RPMI7951 (cell line): ENCODE measurements at regions not wholly inside any gene's neighbourhood (a gene's known extent, or its start where the extent isn't known, plus 50 kb on each side); places are given as distances from the start of the nearest gene placed in this dataset.
A peak's percentile ranks its signal among the peaks of the same experiment; 100 is the strongest.

Experiments used
- DNase-seq: peaks from one replicate; pipeline ENCODE4 v3.0.0-alpha.2; 2012; ENCODE audit warnings: low read depth

DNA sequence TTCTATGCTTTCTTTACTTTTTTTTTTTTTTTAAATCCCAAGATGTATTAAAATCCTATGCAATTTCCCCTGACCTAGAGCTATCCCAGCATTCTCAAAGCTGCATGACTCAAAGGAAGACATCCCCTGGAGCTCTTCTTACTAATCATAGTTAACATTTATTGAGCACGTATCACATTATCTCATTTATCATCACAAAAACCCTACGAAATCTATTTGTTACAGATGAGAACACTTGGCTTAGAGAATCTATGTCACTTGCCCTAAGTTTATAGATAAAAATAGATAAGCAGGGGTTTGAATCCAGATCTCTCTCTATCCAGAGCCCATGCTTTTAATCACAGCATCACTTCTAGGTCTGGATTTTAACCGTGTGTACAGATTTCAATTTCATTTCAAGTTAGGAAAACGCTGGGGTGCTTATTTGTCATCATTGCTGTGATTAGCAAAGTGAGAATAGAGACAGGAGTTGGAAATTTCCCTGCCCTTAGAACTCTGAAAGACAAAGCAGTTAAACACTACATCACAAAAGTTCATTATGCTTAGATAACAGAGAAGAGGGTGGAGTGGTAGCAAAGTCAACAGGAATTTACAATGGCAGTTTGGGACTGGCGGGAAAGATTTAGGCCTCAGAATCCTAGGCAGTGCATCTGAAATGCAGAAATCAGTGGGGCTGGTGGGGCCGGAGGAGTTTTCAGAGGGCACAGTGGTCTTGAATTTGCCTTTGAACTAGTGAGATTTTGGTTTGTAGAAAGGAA is 177.7 kb upstream of the FRMD6 start:
- DNase-seq = peak; percentile 78

DNA sequence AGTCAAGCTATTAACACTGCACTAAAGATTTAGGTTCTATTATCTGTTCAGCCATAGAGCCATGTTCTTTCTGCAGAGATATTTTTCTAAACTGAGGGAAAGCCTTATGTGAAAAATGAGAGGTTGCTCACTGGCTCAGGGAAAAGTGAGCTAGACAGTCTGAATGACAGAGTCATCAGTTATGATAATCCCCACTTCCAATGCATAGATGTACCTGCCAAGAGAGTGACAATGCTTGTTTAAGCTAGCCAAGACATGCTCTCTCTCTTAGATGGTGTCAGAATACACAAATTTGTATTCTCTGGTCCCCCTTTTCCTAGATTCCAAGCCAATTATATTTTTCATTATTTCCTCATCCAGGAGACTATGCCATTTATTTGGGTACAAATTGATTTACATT is 176.9 kb upstream of the FRMD6 start:
- no peak for DNase-seq

DNA sequence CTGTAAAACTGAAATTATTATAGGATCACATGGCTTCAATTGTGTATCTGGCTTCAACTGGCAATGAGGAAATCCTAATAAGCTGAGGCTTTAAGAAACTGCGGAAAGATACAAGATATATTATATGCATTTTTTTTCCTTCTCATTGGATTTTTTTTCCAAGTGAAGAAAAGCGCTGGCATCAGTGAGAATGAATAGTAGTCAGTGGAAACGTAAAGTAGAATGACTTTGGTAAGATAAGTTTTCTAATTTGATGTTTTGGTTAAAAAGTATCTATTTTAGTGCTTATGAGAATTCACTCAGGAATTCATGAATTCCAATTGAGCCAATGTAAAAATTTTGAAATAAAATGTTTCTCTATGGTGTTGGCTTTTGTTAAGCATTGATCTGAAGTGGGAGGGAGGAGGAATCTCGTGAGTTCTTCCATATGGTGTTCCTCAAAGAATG is 173.5 kb upstream of the FRMD6 start:
- DNase-seq = no peak

DNA sequence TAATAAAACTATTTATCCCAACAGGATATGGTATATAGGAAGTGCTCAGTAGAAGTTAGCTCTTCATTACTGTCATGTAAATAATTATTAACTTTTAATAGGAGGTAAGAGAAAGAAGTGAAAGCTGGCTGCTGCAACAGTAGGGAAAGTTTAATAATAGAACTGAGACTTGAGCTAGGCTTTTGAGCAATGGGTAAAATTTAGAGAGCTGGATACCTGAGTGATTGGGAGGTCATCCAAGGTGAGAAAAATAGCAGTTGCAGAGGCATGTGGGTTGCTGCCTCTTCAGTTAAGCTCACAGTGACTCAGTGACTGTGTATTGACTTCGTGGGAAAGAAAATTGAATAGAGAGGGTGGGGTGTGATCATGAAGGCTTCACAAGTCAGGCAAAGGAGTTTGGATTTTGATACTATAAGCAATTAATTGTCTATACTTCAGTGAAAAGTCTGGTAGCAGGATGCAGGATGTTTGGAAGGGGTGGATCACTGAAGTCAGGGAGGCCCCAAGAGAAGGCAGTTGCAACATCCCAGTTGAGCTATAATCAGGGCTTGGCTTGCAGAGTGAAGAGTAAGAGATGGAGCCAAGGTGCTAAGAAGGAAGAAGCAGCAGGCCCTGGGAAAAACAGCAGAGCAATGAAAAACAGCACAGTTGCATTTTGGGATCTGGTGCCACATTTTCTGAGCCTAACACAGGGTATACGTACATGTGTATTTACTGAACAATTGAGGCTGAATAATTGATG is 172.0 kb upstream of the FRMD6 start:
- DNase-seq = no peak

DNA sequence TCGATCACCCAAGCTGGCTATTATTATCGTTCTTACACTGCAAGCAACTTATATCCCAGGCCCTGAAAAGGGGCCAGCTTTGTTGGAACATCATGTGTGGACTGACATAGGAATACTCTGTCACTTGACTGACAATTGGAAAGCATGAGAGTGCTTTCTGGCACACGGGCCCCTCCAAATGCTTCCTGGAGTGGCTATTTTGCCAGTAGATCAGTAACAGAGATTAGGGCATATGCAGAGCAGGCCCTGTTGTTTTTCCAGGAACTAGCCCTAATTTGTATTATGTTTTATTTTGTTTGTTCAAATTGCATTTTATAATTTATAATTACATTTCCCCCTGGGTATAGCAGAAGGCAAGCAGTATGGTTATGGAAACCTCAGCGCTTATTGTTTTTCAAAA is 170.1 kb upstream of the FRMD6 start:
- DNase-seq = no peak

DNA sequence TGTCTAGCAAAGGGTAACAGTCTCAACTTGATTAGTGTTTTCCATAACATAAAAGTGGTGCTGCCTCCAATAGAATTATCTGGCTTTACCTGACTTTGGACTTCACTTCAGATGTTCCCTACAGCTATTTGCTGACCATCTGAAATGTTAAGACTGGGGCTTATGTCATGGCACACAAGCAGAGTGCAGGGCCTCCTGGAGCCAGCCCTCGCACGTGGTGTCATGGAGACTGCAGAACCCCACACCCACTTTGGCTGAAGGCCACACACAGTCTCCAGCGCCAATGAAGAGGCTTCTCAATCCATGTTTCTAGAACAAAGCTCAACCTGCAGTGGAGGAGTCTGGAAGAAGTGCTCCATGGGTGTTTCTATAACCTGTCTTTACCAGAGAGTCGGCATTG is 169.6 kb upstream of the FRMD6 start:
- no peak for DNase-seq

DNA sequence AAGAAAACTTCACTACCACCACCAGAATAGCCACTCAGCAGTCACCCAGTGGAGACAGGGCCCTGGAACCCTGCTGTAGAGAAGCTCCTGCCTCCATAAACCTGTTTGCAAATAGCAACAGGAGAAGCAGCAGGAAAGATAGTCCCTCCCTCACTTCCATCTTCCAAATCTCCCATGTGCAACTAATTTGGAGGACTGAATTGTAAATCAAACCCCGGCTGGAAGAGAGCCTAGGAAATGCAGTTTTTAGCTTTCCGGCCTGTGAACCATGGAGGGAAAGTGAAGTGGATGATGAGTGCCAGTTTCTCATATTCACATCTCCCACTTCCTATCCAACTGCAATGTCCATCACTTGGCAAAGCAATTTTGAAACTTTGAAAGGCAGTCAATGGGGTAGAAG is 167.2 kb upstream of the FRMD6 start:
- DNase-seq = no peak

DNA sequence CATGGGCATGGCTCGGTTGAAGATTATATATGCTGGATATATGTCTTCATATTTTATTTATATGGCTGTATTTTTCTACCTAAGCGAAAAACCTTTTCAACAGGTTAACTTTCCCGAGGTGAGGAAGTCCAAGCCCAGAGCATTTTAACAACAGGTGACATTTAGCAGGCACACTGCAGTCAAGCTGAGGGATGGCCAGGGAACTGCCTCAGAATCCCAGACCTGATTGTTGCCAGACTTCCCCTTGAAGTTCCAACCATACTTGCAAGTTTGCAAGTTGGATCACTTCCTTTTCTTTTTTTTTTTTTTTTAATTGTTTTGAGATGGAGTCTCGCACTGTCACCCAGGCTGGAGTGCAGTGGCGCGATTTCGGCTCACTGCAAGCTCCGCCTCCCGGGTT is 166.0 kb upstream of the FRMD6 start:
- no peak for DNase-seq

DNA sequence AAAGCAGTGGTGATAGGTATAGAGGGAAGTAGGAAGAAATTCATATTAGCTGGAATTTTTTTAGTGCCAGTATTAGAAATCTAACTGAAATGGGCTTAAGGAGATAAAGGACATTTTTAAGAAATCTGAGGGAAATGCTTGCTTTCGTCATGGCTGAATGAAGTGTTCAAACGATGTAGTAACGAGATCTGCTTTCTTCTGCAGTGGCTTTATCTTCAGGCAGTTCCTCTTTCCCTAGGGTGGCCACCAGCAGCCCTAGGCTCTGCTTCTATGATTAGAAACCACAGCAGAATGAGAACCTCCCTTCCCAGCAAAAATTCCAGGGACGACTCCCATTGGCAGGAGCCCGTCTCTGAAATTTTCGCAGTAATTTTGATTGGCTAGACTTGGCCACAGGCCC is 163.9 kb upstream of the FRMD6 start:
- no peak for DNase-seq

DNA sequence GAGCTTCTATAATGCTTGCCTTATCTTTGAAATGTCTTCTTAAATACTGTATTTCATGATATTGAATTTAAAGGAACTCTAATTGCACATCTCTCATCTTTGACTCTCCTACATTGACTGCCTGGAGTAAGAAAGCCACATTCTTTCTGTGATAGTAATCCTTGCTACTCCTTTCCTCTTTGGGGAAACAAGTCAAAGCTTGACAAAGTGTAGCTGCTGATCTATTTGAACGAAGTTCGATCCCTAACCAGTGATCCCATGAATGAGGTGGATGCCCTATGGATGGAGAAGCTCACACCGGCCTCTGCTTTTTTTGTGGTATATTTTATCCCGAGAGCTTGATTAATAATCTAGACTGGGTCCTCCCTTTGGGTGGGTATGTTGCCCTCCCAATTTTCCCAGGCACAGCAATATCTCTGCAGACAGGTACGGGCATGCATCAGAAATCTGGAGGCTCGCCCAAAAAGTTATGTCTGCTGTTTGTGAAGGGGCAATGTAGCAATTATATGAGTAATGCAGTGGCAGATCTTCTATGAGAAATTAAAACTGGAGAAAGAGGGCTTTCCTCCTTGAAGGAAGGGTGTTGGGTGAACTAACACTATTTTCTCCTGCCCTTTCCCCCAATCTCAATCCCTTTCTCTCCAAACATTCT is 163.0 kb upstream of the FRMD6 start:
- no peak for DNase-seq

DNA sequence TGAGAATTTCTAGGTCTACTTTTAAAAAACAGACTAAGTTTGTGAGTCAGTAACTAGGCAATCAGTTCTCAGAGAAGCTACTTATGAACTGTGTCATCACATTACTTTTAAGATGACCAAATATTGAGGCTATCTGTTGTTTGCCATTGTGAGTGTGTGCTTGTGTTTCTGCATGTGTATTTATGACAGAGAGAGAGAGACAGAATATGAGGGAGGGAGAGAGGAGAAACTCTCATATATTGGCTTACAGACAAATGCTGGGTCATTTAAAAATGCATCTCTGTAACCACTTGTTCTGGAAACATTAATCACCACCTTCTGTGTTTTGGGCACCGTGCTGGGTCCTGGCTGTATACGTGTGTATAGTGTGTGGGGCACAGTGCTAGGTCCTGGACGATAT is 161.5 kb upstream of the FRMD6 start:
- no peak for DNase-seq

DNA sequence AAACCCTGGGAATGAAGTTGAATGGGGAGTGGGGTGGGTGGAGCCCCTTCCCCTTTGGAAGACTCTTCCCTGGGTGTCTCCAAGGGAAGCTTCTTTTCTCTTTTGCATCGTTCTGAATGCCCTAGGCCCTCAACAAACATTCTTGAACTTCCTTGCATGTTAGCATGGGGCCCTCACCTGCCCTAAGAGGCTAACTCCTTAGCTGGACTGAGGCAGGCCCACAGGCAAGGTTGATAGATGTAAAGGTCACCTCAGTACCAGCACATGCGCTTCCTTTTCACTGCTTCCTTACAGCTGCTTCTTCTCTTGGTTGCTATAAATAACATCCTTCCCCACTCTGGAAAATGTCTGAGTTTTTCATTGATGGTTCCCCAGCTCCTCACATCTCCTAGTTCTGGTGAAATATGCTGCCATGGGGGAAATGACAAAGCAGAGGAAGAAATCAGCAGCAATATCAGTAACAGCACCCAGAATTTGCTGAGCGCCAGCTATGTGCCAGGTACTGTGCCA is 160.6 kb upstream of the FRMD6 start:
- no peak for DNase-seq

DNA sequence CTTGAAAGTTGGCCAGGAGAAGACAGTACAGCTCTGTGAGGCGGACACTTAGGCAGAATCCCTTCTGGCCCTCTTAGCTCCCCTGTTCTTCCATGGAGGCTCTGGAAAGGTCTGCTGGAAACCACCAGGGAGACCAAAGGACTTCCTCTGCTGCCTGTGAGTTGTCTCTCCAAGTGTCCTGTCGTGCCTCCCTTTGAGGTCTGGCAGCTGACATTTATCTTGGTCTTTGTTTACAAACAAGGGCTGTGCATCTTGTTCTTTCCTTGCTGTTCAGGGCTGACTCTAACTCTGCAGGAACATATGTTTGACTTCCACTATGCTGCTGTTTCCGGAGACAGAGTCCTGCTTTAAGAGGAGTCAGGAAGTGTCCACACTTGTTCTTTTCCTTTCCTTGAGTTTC is 159.9 kb upstream of the FRMD6 start:
- DNase-seq = no peak

DNA sequence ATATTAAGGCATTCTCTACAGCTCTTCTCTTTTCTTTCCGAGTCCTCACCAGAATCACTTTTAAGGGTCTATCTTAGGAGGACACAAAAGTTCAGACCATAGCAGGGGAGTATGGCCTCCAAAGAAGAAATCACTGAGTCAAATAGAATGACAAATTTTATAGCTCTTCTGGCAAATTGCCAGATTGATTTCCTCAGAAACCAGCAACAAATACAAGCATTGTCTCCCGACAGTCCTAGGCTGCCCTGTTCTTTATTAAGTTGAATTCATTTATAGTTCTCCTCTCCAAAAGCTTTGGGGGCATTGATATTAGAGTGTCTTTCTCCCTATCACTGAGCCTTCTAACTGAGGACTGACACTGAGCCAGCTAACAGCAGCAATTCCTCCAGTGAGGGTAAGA is 156.4 kb upstream of the FRMD6 start:
- DNase-seq = no peak

DNA sequence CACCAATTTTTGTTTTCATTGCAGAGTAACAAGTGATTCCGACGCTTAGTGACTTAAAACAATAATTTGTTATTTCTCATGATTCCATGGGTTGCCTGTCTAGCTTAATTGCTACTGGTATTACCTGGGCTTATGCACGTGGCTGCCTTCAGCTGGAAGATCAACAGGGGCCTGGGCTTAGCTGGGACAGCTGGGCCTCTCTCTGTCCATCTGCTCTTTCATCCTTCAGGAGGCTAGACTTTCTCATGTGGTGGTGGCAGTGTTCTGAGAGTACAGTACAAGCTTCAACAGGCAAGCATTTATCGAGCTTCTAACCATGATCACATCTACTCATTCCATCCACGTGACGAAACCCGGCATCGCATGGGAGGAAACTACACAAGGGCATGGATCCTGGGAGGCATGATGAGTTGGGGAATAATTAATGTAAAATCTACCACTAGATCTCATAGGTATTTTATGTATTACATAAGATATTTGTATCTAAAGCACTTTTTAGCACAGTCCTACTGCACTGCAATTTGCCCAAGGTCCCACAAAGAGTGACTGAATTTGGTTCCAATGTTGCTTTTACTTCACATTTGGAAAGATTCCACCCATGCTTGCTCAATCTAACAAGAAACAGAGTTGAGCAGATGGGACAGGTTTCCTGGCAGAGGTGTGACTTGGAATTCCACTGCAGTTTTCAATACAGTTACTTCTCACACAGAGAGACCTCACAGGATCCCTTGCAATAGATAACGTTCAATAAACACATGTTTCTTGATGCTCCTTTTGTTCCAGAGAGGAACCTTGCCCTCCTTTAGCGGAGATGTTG is 153.1 kb upstream of the FRMD6 start:
- DNase-seq = no peak

DNA sequence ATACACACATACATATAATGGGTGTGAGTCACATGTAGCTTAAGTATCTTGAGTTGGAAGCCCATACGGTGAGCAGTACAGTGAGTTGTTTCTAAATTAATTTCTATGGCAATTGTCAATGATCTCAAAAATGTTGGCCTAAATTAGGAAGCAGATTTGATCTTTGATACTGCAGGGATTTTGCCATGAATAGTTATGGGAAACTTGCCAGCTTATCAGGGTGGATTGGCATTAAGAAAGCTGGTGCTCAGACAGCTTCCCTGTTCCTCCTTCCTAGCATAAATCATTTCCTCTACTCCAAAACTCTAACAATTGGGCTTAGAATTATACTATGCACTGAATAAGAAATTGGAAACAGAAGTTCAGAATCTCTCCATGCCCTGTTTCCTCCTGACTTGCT is 150.9 kb upstream of the FRMD6 start:
- DNase-seq = no peak

DNA sequence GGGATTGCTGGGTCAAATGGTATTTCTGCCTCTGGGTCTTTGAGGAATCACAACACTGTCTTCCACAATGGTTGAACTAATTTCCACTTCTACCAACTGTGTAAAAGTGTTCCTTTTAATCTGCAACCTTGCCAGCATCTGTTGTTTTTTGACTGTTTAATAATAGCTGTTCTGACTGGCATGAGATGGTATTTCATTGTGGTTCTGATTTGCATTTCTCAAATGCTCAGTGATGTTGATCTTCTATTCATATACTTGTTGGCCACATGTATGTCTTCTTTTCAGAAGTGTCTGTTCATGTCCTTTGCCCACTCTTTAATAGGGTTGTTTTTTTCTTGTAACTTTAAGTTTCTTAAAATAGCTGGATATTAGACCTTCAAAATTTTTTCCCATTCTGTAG is 150.0 kb upstream of the FRMD6 start:
- no peak for DNase-seq

DNA sequence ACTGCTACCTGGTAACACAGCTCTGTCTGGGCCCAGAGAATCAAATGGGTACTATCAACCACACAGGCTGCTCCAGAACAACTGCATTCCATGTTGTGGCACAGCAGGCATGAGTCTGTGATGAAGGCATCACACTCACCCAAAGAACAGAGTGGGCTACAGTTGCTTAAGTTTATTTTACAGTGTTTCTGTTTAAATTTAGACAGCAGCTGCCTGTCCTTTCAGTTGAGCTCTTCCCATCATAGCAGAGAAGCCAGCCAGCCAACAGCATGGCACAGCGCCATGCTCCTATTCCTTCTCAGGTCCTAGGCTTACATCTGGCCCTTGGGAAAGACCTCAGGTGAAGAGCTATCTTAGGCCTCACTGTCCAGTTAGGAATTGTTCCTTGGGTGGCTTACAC is 147.0 kb upstream of the FRMD6 start:
- DNase-seq = no peak

DNA sequence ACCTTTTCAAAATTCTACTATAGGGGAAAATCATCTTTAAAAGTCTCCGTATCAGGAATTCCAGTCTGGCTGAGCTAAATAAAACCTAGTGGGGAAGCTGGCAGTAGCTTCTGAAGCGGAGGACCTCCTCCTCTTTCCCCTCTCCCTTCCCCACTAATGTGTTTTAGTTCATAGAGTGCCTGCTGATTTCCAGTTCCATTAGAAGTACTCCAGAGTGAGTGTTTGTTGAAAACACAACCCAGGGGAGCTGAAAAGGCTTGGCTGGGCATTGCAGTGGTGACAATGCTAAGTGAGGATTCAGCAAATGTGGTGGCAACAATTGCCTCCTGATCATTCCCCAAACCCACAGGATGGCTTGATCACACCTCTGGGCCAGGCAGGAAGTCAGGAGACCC is 144.2 kb upstream of the FRMD6 start:
- peak; percentile 42 for DNase-seq

DNA sequence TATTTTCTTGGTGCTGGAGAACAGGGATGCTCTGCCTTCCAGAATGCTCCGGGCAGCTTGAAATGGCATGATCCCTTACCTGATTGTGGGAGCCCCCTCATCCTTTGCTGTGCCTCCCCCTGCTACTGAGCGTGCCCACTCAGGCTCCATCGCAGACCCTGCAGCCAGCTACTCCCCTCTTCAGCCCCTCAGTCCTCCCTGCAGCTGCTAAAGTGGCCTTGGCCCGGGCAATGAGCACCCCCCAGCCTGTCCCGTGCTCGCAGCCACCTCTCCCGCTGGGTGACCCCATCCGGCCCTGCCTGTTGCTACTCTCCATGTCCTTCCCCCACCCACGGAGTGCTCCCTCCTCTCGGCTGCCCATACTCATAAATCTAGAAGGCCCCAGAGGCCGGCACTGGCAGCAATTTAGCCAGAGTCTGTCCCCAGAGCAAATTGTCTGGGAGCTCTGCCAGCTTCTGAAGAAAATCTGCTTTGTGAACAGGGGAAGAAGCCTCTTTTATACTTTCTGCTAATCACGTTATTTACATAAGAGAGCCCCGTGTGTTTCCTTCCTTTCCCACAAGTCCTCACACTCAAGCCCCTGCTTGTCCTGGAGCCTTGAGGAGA is 143.7 kb upstream of the FRMD6 start:
- peak; percentile 92 for DNase-seq

DNA sequence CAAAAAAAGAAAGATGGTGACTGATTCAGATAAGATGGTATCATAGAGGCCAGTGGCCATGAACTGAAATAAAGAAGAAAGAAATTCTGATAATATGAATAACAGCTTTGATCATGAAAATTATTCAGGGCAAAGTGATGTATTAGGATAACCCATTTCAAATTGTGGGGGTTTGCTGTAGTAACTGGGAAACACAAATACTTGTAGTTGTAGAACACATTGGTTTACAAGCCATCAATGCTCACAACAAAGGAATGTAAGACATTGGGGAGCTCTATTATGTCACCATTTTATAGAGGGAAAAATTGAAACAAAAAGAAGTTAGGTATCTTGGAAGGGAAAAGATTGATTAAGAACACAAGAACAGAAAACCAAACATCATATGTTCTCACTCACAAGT is 140.4 kb upstream of the FRMD6 start:
- DNase-seq = no peak

DNA sequence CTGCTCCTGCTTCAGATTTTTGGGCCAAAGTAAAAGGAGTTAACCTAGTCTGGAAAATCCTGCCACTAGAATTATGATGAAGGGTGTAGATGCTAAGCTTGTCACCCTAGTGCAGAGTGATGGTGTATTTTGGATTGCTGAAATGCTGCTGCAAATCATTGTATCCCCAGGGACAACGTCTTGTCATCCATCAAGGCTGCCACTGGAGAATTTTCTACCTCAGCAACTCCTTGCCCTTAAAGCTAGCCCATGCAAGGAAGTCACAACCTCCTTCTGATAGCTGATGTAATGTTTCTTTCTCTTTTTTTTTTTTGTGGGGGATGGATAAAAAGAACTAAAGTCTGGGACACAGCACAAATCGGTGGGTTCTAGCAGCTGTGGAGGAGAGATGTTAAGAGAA is 139.4 kb upstream of the FRMD6 start:
- no peak for DNase-seq
